HepG2 (cell line): ENCODE measurements at regions not wholly inside any gene's neighbourhood (a gene's known extent, or its start where the extent isn't known, plus 50 kb on each side); places are given as distances from the start of the nearest gene placed in this dataset.
"Not testable (repeated sequence)": the region's sequence is repeated elsewhere in the genome, so short reads cannot be mapped to it uniquely, and the experiment has no call there.

Experiments used
- ATAC-seq: fragments of 200-7000 bp; cut with Tn5 transposase; 3 replicates; pipeline ENCODE4 v1.9.1; 2020; ENCODE audit warnings: mild to moderate bottlenecking, moderate library complexity
- BruUV-seq: library from RNA; stranded (reverse); fragments of 400-500 nt; replicated peaks from 2 replicates; lab custom pipeline; 2021; lab: Mats Ljungman, UMichigan
- CTCF ChIA-PET: fragments of 300-600 bp; formaldehyde crosslinking; extraction: SDS; loops from one replicate; lab custom pipeline; 2021; ENCODE audit warnings: low total read pairs, inconsistent platforms, low intra/inter-chr PET ratio; lab: Yijun Ruan, JAX
- POLR2A ChIA-PET: fragments of 350-600 bp; sonication (Branson Sonifier 250); formaldehyde crosslinking; loops from one replicate; lab custom pipeline; 2020; ENCODE audit warnings: antibody characterized with exemption, inconsistent platforms; lab: Yijun Ruan, JAX
- DNase-seq: peaks from one replicate; pipeline ENCODE4 v3.0.0-alpha.2; 2015; ENCODE audit warnings: low spot score
- FAIRE-seq: peaks from 3 replicates; lab custom pipeline; 2011; peaks lifted over from hg19 to GRCh38; lab: Jason Lieb, UNC
- H2AFZ ChIP-seq: one replicate; pipeline ENCODE4 v1.6.1; 2011; ENCODE audit warnings: low read length, inconsistent platforms
- H3K27ac ChIP-seq: fragments of 300-600 bp; 3 replicates; pipeline ENCODE4 v1.8.0; 2011; ENCODE audit warnings: mixed run types, mild to moderate bottlenecking, mixed read lengths, low read length, inconsistent platforms; ENCODE audit not compliant: insufficient read depth; ENCODE audit errors: extremely low read length
- H3K27me3 ChIP-seq, 2 experiments: fragments of 200-600 bp in 1 of 2; 2 replicates in 1 of 2; 3 replicates in 1 of 2; pipeline versions ENCODE4 v1.6.0 to v1.8.0; 2011; ENCODE audit warnings: low read length in 2 of 2, mild to moderate bottlenecking in 2 of 2, moderate library complexity in 2 of 2, inconsistent platforms in 1 of 2; ENCODE audit not compliant: insufficient read depth in 2 of 2, control insufficient read depth in 1 of 2
- H3K36me3 ChIP-seq, 2 experiments: fragments of 200-600 bp in 1 of 2; replicated peaks in 1 of 2; 2 replicates in 1 of 2; 3 replicates in 1 of 2; pipeline versions ENCODE4 v1.5.1 to v1.8.0; 2011; ENCODE audit warnings: low read length in 2 of 2, inconsistent platforms in 1 of 2; ENCODE audit not compliant: insufficient read depth in 2 of 2, control insufficient read depth in 1 of 2
- H3K4me1 ChIP-seq: 2 replicates; pipeline ENCODE4 v1.5.1; 2012; ENCODE audit warnings: low read length, inconsistent platforms; ENCODE audit not compliant: insufficient read depth
- H3K4me2 ChIP-seq: 2 replicates; pipeline ENCODE4 v1.6.0; 2011; ENCODE audit warnings: low read depth, low read length, inconsistent platforms
- H3K4me3 ChIP-seq, 3 experiments: fragments of 200-600 bp in 1 of 3; sonication (generic), shearing (Covaris generic) in 1 of 3; replicated peaks in 1 of 3; 2 replicates each; pipeline ENCODE4 v1.5.1; 2011 to 2016; ENCODE audit warnings: low read length in 3 of 3, inconsistent platforms in 2 of 3, low read depth in 2 of 3, mild to moderate bottlenecking in 2 of 3, control low read depth in 1 of 3, mixed read lengths in 1 of 3; ENCODE audit not compliant: insufficient read depth in 1 of 3
- H3K79me2 ChIP-seq: one replicate; pipeline ENCODE4 v1.6.1; 2011; ENCODE audit warnings: low read length, inconsistent platforms; ENCODE audit not compliant: insufficient read depth
- H3K9ac ChIP-seq: 2 replicates; pipeline ENCODE4 v1.6.0; 2011; ENCODE audit warnings: mild to moderate bottlenecking, low read depth, low read length, inconsistent platforms; ENCODE audit not compliant: insufficient read depth
- H3K9me3 ChIP-seq: 2 replicates; pipeline ENCODE4 v1.5.1; 2012; ENCODE audit warnings: mild to moderate bottlenecking, low read length
- H4K20me1 ChIP-seq: 2 replicates; pipeline ENCODE4 v1.6.0; 2011; ENCODE audit warnings: inconsistent platforms, mild to moderate bottlenecking, low read length, moderate library complexity; ENCODE audit not compliant: insufficient read depth
- BRD4 ChIP-seq: sonication (generic); formaldehyde crosslinking; IDR thresholded peaks from 2 replicates; pipeline ENCODE4 v1.4.0; 2020; ENCODE audit warnings: missing genetic modification reagents
- ESRRA ChIP-seq: sonication (generic); formaldehyde crosslinking; IDR thresholded peaks from 2 replicates; pipeline ENCODE4 v1.5.1; 2020; ENCODE audit warnings: mild to moderate bottlenecking, low read depth, missing genetic modification reagents
- FOXC1 ChIP-seq: sonication (generic); formaldehyde crosslinking; IDR thresholded peaks from 2 replicates; pipeline ENCODE4 v1.8.0; 2022; ENCODE audit warnings: mild to moderate bottlenecking, missing genetic modification reagents, borderline replicate concordance
- PITX1 ChIP-seq: sonication (generic); formaldehyde crosslinking; IDR thresholded peaks from 2 replicates; pipeline ENCODE4 v1.5.1; 2020; ENCODE audit warnings: mild to moderate bottlenecking, missing genetic modification reagents
- POLR2A ChIP-seq, 2 experiments: IDR thresholded peaks; 2 replicates each; pipeline ENCODE4 v1.6.1; 2011; ENCODE audit warnings: low read depth in 2 of 2, low read length in 2 of 2, mild to moderate bottlenecking in 1 of 2, moderate library complexity in 1 of 2; ENCODE audit not compliant: insufficient read depth in 1 of 2
- RBFOX2 ChIP-seq: fragments of 200-400 bp; formaldehyde crosslinking; IDR thresholded peaks from 2 replicates; pipeline ENCODE4 v1.6.1; 2017; ENCODE audit warnings: low read depth, mild to moderate bottlenecking, low read length
- REPIN1 ChIP-seq: sonication (generic); formaldehyde crosslinking; IDR thresholded peaks from 2 replicates; pipeline ENCODE4 v1.8.0; 2022; ENCODE audit warnings: missing genetic modification reagents, low read depth, mild to moderate bottlenecking, borderline replicate concordance
- SIX1 ChIP-seq: sonication (generic); formaldehyde crosslinking; IDR thresholded peaks from 2 replicates; pipeline ENCODE4 v1.4.0; 2020; ENCODE audit warnings: missing genetic modification reagents, borderline replicate concordance
- TGIF2 ChIP-seq: IDR thresholded peaks from 2 replicates; pipeline ENCODE4 v1.6.1; 2016; ENCODE audit warnings: control low read depth, missing compliant biosample characterization
- ZNF672 ChIP-seq: sonication (generic); formaldehyde crosslinking; IDR thresholded peaks from 2 replicates; pipeline ENCODE4 v1.8.1; 2022; ENCODE audit warnings: missing genetic modification reagents
- WGBS: methylation state at CpG from one replicate; pipeline ENCODE4 v1.1.6; 2017; ENCODE audit warnings: low lambda C conversion rate; 5-methylcytosine and 5-hydroxymethylcytosine counted together
- in situ Hi-C: cut with HindIII; loops from 2 replicates; pipeline ENCODE4 v1.10.0; 2017; ENCODE audit warnings: low pct_unique_long_range_greater_than_20kb; ENCODE audit not compliant: extremely low pct_ligation_motif_present
- intact Hi-C: fragments of 100-400 bp; cut with micrococcal nuclease; formaldehyde crosslinking; loops from one replicate; pipeline ENCODE4 v1.10.0; 2022; ENCODE audit not compliant: unreplicated experiment
- TF ChIP-seq, protein P1 (sequence below): IDR thresholded peaks from 2 replicates; pipeline ENCODE4 v1.6.1; 2016; ENCODE audit warnings: missing compliant biosample characterization, missing genetic modification reagents, borderline replicate concordance
- TF ChIP-seq, protein P2 (sequence below): sonication (generic); formaldehyde crosslinking; IDR thresholded peaks from 2 replicates; pipeline ENCODE4 v1.4.0; 2020; ENCODE audit warnings: missing genetic modification reagents
- TF ChIP-seq, protein P3 (sequence below): fragments of 450-650 bp; IDR thresholded peaks from 2 replicates; pipeline ENCODE4 v1.6.1; 2016

DNA sequence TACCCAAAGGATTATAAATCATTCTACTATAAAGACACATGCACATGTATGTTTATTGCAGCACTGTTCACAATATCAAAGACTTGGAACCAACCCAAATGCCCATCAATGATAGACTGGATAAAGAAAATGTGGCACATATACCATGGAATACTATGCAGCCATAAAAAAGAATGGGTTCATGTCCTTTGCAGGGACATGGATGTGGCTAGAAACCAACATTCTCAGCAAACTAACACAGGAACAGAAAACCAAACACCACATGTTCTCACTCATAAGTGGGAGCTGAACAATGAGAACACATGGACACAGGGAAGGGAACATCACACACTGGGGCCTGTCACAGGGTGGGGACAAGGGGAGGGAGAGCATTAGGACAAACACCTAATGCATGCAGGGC is 145.9 kb upstream of the RFC3 start:
- H4K20me1 ChIP-seq, intact Hi-C loops, DNase-seq, in situ Hi-C loops, H3K27me3 ChIP-seq, H3K27ac ChIP-seq, H3K9ac ChIP-seq, FAIRE-seq, H2AFZ ChIP-seq, ATAC-seq, POLR2A ChIA-PET, BruUV-seq, H3K36me3 ChIP-seq, CTCF ChIA-PET, H3K4me3 ChIP-seq, H3K4me2 ChIP-seq, H3K9me3 ChIP-seq: not testable (repeated sequence)
- Histone ChIP-seq H3K79me2 (peaks cover 49% of the 10 kb centered on the region), H3K4me1 (peaks cover 51% of the 10 kb centered on the region)

DNA sequence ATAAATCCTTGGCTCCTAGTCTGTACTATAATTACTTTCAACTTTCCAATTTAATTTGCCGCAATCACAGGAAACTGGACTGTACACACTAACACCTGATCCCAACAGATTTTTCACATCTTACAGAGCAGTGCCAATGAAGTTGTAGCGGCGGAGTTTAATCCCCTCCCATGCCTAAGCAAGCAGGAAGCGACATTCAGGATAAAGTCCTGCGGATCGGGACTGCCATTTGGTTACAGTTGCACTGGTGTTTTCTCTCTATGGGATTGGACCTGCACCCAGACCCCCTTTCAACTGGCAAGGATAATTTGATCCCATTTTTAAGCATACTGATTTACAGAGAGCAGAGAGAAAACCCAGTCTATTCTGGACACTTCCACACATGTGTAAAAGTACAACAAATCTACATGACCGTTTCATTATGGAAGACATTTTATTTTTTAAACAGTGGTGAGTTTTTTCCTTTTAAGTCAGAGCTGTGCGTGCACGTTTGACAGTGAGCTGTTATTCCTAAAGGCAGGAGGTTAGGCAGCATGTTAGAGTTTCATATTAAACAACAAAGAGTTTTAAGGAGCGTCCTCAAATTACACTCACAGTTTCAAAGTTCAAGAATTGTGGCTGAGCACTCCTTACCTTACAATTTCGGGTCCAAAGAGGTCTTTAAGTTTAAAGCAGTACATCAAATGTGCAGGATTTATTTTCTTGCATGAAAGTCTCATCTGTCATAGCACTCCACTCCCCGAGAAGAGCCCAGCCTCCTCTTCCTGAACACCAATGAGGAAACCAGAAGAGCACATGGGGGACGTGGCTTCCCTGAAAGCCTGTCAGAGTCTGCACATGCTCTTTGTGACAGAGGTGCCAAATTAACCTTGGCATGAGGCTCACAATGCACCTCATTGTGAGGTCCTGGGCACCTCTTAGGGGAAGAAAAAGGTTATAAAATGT is 141.6 kb upstream of the RFC3 start:
- peak overlapping the region; percentile 73 for H3K9ac ChIP-seq
- POLR2A ChIA-PET, result interaction anchor here (3.3 to 8.6 kb wide), 2 partner anchors 33 to 66 kb away, joined by 11 to 127 read pairs; no protein-coding TSS in a partner anchor
- peak; percentile 84 for ATAC-seq
- H3K36me3 ChIP-seq, result no peaks in the 10 kb centered on the region; a peak in 1 of 5 replicates
- no peaks in the 10 kb centered on the region for H3K9me3 ChIP-seq
- peak overlapping the region; percentile 58 to 68 (median 65) for H3K4me3 ChIP-seq
- peaks cover 47% of the 10 kb centered on the region for H3K79me2 ChIP-seq
- peaks cover 80% of the 10 kb centered on the region for H3K4me1 ChIP-seq
- H3K4me2 ChIP-seq, result peak overlapping the region; percentile 72
- H2AFZ ChIP-seq, result peak overlapping the region; percentile 2
- DNase-seq, result peak; percentile 88
- FAIRE-seq, result peak; percentile 74
- peak overlapping the region; percentile 99 for H3K27ac ChIP-seq
- WGBS, result 2% methylated on average over 13 of the region's 13 CpGs
- in situ Hi-C loops, result loop anchor here (5.0 kb wide), 1 partner anchor 34 kb away; no protein-coding TSS in a partner anchor
- CTCF ChIA-PET, result no interaction called here
- intact Hi-C loops, result loop anchor here (1.0 kb wide), 1 partner anchor 34 kb away; no protein-coding TSS in a partner anchor
- BruUV-seq, result TSS peak; percentile 72
- H4K20me1 ChIP-seq, result no peaks in the 10 kb centered on the region
- no peaks in the 10 kb centered on the region; a peak in 2 of 5 replicates for H3K27me3 ChIP-seq
- TF ChIP-seq TGIF2 (CRISPR knock-in tag), result peak; percentile 88
- 0 out of 2 replicates have a peak, but pooled peaks have one; percentile 29 for TF ChIP-seq ESRRA
- no peak for TF ChIP-seq REPIN1 (CRISPR knock-in tag)
- no peak for TF ChIP-seq SIX1 (CRISPR knock-in tag)
- no peak for TF ChIP-seq FOXC1 (CRISPR knock-in tag)
- TF ChIP-seq, protein P1, sequence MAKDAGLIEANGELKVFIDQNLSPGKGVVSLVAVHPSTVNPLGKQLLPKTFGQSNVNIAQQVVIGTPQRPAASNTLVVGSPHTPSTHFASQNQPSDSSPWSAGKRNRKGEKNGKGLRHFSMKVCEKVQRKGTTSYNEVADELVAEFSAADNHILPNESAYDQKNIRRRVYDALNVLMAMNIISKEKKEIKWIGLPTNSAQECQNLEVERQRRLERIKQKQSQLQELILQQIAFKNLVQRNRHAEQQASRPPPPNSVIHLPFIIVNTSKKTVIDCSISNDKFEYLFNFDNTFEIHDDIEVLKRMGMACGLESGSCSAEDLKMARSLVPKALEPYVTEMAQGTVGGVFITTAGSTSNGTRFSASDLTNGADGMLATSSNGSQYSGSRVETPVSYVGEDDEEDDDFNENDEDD (CRISPR knock-in tag), result peak; percentile 75; the same call in 1 of the 2 replicates
- peak; percentile 62 for TF ChIP-seq RBFOX2
- TF ChIP-seq BRD4 (CRISPR knock-in tag), result no peak
- peak; percentile 70 for TF ChIP-seq PITX1
- TF ChIP-seq POLR2A (IDR thresholded peaks at IDR 0.05; ENCODE audit: insufficient read depth in 1 of 2, low read depth in 2 of 2, low read length in 2 of 2), result peak; percentile 27 to 34; a peak in 1 of 4 replicates
- TF ChIP-seq, protein P2, sequence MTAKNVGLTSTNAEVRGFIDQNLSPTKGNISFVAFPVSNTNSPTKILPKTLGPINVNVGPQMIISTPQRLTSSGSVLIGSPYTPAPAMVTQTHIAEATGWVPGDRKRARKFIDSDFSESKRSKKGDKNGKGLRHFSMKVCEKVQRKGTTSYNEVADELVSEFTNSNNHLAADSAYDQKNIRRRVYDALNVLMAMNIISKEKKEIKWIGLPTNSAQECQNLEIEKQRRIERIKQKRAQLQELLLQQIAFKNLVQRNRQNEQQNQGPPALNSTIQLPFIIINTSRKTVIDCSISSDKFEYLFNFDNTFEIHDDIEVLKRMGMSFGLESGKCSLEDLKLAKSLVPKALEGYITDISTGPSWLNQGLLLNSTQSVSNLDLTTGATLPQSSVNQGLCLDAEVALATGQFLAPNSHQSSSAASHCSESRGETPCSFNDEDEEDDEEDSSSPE (CRISPR knock-in tag), result no peak
- TF ChIP-seq, protein P3, sequence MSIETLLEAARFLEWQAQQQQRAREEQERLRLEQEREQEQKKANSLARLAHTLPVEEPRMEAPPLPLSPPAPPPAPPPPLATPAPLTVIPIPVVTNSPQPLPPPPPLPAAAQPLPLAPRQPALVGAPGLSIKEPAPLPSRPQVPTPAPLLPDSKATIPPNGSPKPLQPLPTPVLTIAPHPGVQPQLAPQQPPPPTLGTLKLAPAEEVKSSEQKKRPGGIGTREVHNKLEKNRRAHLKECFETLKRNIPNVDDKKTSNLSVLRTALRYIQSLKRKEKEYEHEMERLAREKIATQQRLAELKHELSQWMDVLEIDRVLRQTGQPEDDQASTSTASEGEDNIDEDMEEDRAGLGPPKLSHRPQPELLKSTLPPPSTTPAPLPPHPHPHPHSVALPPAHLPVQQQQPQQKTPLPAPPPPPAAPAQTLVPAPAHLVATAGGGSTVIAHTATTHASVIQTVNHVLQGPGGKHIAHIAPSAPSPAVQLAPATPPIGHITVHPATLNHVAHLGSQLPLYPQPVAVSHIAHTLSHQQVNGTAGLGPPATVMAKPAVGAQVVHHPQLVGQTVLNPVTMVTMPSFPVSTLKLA, result peak; percentile 72
- TF ChIP-seq ZNF672 (CRISPR knock-in tag), result no peak
